GM18951 (cell line): ENCODE measurements at regions not wholly inside any gene's neighbourhood (a gene's known extent, or its start where the extent isn't known, plus 50 kb on each side); places are given as distances from the start of the nearest gene placed in this dataset.
"Not testable (repeated sequence)": the region's sequence is repeated elsewhere in the genome, so short reads cannot be mapped to it uniquely, and the experiment has no call there.

Experiments
- POLR2A ChIP-seq: IDR thresholded peaks from 4 replicates; pipeline ENCODE4 v1.6.1; 2011; ENCODE audit warnings: mild to moderate bottlenecking; ENCODE audit not compliant: insufficient read length, insufficient read depth; ENCODE audit errors: extremely low read depth
- in situ Hi-C: fragments of 300-500 bp; cut with MboI; formaldehyde crosslinking; loops from one replicate; pipeline ENCODE4 v1.12.0; 2022; ENCODE audit warnings: low sequenced_read_pairs, mixed read lengths, inconsistent platforms; ENCODE audit not compliant: unreplicated experiment

DNA sequence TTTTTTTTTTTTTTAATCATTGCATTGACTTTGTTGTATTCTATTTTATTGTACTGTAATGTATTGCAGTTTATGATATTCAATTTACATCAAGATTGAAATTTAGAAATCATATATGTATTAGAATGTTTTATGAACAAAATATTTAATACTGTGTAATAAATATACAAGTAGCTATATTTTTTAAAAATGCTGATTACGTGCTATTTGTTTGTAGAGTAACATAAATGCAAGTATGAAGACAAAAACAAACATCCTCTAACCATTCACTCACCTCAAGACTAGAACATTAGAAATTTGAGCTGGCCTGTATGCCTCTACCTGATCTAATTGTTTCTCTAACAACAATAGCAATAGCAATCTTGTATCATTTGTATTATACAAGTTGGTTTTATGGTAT is 290.3 kb downstream of the GATA3 start:
- in situ Hi-C loops, result no loop called here

GRCh38 chr10:8346861-8347260 is 292.4 kb downstream of the GATA3 start:
- no peak for TF ChIP-seq POLR2A
- in situ Hi-C loops, result no loop called here

More for the DNA sequence above, 290.3 kb downstream of the GATA3 start:
- TF ChIP-seq POLR2A, result no peak

GRCh38 chr10:8347614-8348013 is 293.1 kb downstream of the GATA3 start:
- in situ Hi-C loops, result not testable (repeated sequence)

GRCh38 chr10:8349610-8350249 is 295.2 kb downstream of the GATA3 start:
- in situ Hi-C loops, result no loop called here
- no peak for TF ChIP-seq POLR2A

GRCh38 chr10:8350250-8350967 is 295.9 kb downstream of the GATA3 start:
- in situ Hi-C loops, result no loop called here
- no peak for TF ChIP-seq POLR2A

- in situ Hi-C loops, result no loop called here
- no peak for TF ChIP-seq POLR2A
Measured at GRCh38 chr10:8352171-8353075, 297.9 kb downstream of the GATA3 start.

GRCh38 chr10:8356283-8356682 is 301.8 kb downstream of the GATA3 start:
- no peak for TF ChIP-seq POLR2A
- in situ Hi-C loops, result no loop called here

- in situ Hi-C loops, result no loop called here
- no peak for TF ChIP-seq POLR2A
Measured at GRCh38 chr10:8359467-8359866, 305.0 kb downstream of the GATA3 start.

GRCh38 chr10:8360365-8360764 is 305.9 kb downstream of the GATA3 start:
- TF ChIP-seq POLR2A, result no peak
- in situ Hi-C loops, result no loop called here

DNA sequence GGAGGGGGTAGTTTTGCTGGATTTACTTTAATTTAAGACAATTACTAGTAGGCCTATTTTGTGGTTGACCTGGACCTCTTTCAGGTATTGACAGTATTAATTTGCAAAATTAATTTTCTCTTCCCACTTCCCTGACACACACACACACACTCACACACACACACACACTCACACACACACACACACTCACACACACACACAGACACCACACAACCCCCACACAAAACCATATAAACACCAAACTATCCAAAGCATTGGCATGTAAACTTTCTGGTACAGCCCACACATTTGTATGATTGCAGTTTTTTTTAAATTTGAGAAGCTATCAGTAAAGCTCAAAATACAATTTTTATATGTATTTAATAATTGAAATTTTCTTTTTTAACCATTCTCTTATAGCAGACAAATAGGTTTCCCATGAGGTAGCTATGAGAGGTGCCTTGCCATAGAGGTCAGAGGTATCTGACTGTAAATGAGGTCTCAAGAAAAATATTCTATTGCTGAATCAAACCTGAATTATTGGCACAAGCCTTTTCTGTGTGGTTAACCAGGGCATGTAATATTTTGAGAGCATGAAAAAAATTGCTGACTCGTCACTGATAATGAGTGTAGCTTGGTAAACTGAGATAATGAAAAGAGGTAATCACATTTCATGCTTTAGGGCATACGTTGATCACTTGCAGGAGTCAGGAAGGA is 306.5 kb downstream of the GATA3 start:
- TF ChIP-seq POLR2A, result no peak
- in situ Hi-C loops, result no loop called here

DNA sequence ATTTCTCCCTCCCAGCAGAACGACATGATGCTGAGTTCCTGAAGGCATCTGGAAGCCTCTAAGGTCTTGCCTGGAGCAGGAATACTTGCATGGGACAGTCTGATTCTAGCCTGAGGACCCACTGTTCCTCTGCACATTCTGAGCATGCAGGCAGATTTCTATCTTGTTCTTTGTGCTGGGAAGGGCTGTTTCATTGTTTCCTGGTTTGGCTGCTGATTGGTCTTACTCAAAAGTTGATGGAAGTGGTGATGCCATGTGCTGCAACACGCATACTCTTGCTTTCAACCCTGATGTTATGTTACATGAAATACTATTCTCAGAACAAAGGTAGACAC is 307.0 kb downstream of the GATA3 start:
- TF ChIP-seq POLR2A, result no peak
- in situ Hi-C loops, result no loop called here

GRCh38 chr10:8365935-8366911 is 311.7 kb downstream of the GATA3 start:
- in situ Hi-C loops, result no loop called here

DNA sequence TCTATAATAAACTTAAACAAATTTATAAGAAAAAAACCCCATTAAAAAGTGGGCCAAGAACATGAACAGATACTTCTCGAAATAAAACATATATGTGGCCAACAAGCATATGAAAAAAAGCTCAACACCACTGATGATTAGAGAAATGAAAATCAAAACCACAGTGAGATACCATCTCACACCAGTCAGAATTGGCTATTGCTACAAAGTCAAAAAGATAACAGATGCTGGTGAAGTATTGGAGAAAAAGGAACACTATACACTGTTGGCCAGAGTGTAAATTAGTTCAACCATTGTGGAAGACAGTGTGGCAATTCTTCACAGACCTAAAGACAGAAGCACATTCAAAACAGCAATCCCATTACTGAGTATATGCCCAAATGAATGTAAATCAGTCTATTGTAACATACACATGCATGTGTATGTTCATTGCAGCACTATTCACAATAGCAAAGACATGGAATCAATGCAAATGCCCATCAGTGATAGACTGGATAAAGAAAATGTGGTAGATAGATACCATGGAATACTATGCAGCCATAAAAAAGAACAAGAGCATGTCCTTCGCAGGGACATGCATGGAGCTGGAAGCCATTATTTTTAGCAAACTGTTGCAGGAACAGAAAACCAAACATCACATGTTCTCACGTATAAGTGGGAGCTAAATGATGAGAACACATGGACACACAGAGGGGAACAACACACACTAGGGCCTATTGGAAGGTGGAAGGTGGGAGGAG is 313.4 kb downstream of the GATA3 start:
- in situ Hi-C loops, result not testable (repeated sequence)

More at GRCh38 chr10:8365935-8366911, 311.7 kb downstream of the GATA3 start:
- no peak for TF ChIP-seq POLR2A
